ENCODE measurements at regions not wholly inside any gene's neighbourhood (a gene's known extent, or its start where the extent isn't known, plus 50 kb on each side); places are given as distances from the start of the nearest gene placed in this dataset.

DNA sequence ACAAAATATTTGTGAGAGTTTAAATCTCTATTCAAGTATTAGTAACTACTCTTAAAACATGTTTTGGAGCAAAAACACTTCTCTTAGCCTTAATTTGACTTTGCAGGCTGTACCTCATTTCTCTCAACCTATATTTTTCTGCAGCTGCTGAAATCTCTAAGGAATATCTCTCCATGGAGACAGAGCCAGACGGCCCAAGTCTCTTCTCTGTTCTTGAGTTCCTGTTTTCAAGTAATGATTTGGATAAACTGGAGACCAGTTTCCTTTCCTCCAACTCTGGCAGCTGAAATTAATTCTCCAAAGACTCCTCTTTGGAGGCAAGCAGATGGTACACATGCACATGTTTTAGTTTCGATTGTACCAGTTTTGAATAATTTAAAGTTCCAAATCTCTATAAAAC is 659.7 kb upstream of the NEGR1 start:
- TF ChIP-seq GATA3 (IDR thresholded peaks at IDR 0.05; ENCODE audit: low read depth, low read length) (no peak), GATA2 (IDR thresholded peaks at IDR 0.05; ENCODE audit: low read depth, low read length) (no peak)

Data from SH-SY5Y (cell line).